IMR-90 (cell line): ENCODE measurements at regions not wholly inside any gene's neighbourhood (a gene's known extent, or its start where the extent isn't known, plus 50 kb on each side); places are given as distances from the start of the nearest gene placed in this dataset.
A peak's percentile ranks its signal among the peaks of the same experiment; 100 is the strongest.

Experiments used
- ATAC-seq: fragments of 200-7000 bp; cut with Tn5 transposase; 2 replicates; pipeline ENCODE4 v1.9.1; 2020; ENCODE audit warnings: low read depth, mild to moderate bottlenecking, moderate library complexity
- BruUV-seq: library from RNA; stranded (reverse); fragments of 400-500 nt; replicated peaks from 2 replicates; lab custom pipeline; 2021; lab: Mats Ljungman, UMichigan
- CTCF ChIA-PET: fragments of 300-600 bp; formaldehyde crosslinking; extraction: SDS; loops from one replicate; lab custom pipeline; 2021; ENCODE audit warnings: antibody characterized with exemption; lab: Yijun Ruan, JAX
- POLR2A ChIA-PET: fragments of 300-600 bp; sonication (Branson Sonifier 250); formaldehyde crosslinking; loops from one replicate; lab custom pipeline; 2022; ENCODE audit warnings: antibody characterized with exemption; ENCODE audit not compliant: unreplicated experiment; lab: Charles Lee
- DNase-seq: peaks from one replicate; pipeline ENCODE4 v3.0.0; 2013
- H2AFZ ChIP-seq: replicated peaks from 2 replicates; pipeline ENCODE3; 2013; ENCODE audit warnings: low read length, mild to moderate bottlenecking; ENCODE audit not compliant: poor library complexity
- H2AK5ac ChIP-seq: 2 replicates; pipeline ENCODE4 v1.6.1; 2013; ENCODE audit warnings: low read depth, low read length, inconsistent platforms
- H2AK9ac ChIP-seq: replicated peaks from 2 replicates; pipeline ENCODE3; 2013; ENCODE audit warnings: mild to moderate bottlenecking, low read depth, low read length, moderate library complexity; ENCODE audit not compliant: poor library complexity
- H2BK120ac ChIP-seq: 2 replicates; pipeline ENCODE4 v1.6.1; 2013; ENCODE audit warnings: low read depth, low read length, inconsistent platforms
- H2BK15ac ChIP-seq: 3 replicates; pipeline ENCODE4 v1.6.1; 2013; ENCODE audit warnings: low read depth, low read length, inconsistent platforms
- H2BK20ac ChIP-seq: 2 replicates; pipeline ENCODE4 v1.6.1; 2013; ENCODE audit warnings: low read depth, mild to moderate bottlenecking, inconsistent platforms, low read length, moderate library complexity
- H2BK5ac ChIP-seq: 2 replicates; pipeline ENCODE4 v1.6.1; 2013; ENCODE audit warnings: mild to moderate bottlenecking, low read depth, low read length, inconsistent platforms; ENCODE audit not compliant: poor library complexity, severe bottlenecking
- H3K14ac ChIP-seq: replicated peaks from 2 replicates; pipeline ENCODE4 v1.6.1; 2013; ENCODE audit warnings: low read depth, low read length, inconsistent platforms
- H3K18ac ChIP-seq: 2 replicates; pipeline ENCODE4 v1.6.1; 2013; ENCODE audit warnings: low read depth, low read length, control low read depth
- H3K23ac ChIP-seq: 2 replicates; pipeline ENCODE4 v1.6.1; 2013; ENCODE audit warnings: low read depth, low read length, inconsistent platforms
- H3K27ac ChIP-seq: 2 replicates; pipeline ENCODE4 v1.5.1; 2013; ENCODE audit warnings: mild to moderate bottlenecking, control low read depth, low read length; ENCODE audit not compliant: insufficient read depth
- H3K27me3 ChIP-seq: 2 replicates; pipeline ENCODE4 v1.6.1; 2013; ENCODE audit warnings: low read length; ENCODE audit not compliant: control insufficient read depth, insufficient read depth
- H3K36me3 ChIP-seq: 2 replicates; pipeline ENCODE4 v1.6.1; 2013; ENCODE audit warnings: low read length, mixed read lengths; ENCODE audit not compliant: control insufficient read depth, insufficient read depth
- H3K4ac ChIP-seq: 2 replicates; pipeline ENCODE4 v1.6.1; 2013; ENCODE audit warnings: low read depth, low read length, inconsistent platforms
- H3K4me1 ChIP-seq: 2 replicates; pipeline ENCODE4 v1.6.1; 2013; ENCODE audit warnings: low read length, mixed read lengths; ENCODE audit not compliant: control insufficient read depth, insufficient read depth
- H3K4me2 ChIP-seq: 2 replicates; pipeline ENCODE4 v1.6.1; 2013; ENCODE audit warnings: low read depth, mild to moderate bottlenecking, control low read depth, low read length, moderate library complexity
- H3K4me3 ChIP-seq: 2 replicates; pipeline ENCODE4 v1.5.1; 2013; ENCODE audit warnings: low read depth, mild to moderate bottlenecking, control low read depth, low read length, moderate library complexity; ENCODE audit not compliant: insufficient read depth
- H3K56ac ChIP-seq: 2 replicates; pipeline ENCODE4 v1.6.1; 2013; ENCODE audit warnings: low read length, inconsistent platforms; ENCODE audit not compliant: insufficient read depth; ENCODE audit errors: extremely low read depth
- H3K79me1 ChIP-seq, 2 experiments: 2 replicates each; pipeline ENCODE4 v1.6.1; 2013; ENCODE audit warnings: low read length in 2 of 2, inconsistent platforms in 1 of 2, low read depth in 1 of 2
- H3K9ac ChIP-seq: 2 replicates; pipeline ENCODE4 v1.6.1; 2013; ENCODE audit warnings: low read depth, low read length, control low read depth
- H3K9me1 ChIP-seq: 2 replicates; pipeline ENCODE4 v1.6.1; 2013; ENCODE audit warnings: low read length, inconsistent platforms; ENCODE audit not compliant: insufficient read depth
- H3K9me3 ChIP-seq: 2 replicates; pipeline ENCODE4 v1.6.1; 2013; ENCODE audit warnings: low read length; ENCODE audit not compliant: control insufficient read depth, insufficient read depth
- H4K20me1 ChIP-seq: 2 replicates; pipeline ENCODE4 v1.6.1; 2013; ENCODE audit warnings: low read length, inconsistent platforms; ENCODE audit not compliant: insufficient read depth
- H4K5ac ChIP-seq: 2 replicates; pipeline ENCODE4 v1.6.1; 2013; ENCODE audit warnings: mild to moderate bottlenecking, low read depth, low read length, control low read depth
- H4K8ac ChIP-seq, 2 experiments: 2 replicates each; pipeline ENCODE4 v1.6.1; 2013; ENCODE audit warnings: low read depth in 2 of 2, low read length in 2 of 2, control low read depth in 1 of 2, inconsistent platforms in 1 of 2
- H4K91ac ChIP-seq: 2 replicates; pipeline ENCODE4 v1.6.1; 2013; ENCODE audit warnings: low read depth, low read length, inconsistent platforms; ENCODE audit not compliant: insufficient read depth
- BHLHE40 ChIP-seq: fragments of 150-350 bp; IDR thresholded peaks from 2 replicates; pipeline ENCODE4 v1.6.1; 2016; ENCODE audit warnings: mild to moderate bottlenecking, low read depth, low read length
- RCOR1 ChIP-seq: IDR thresholded peaks from 2 replicates; pipeline ENCODE4 v1.6.1; 2012; ENCODE audit warnings: mild to moderate bottlenecking, low read length, improper control_type of control experiment; ENCODE audit not compliant: insufficient replicate concordance
- SMC3 ChIP-seq: fragments of 150-350 bp; IDR thresholded peaks from 2 replicates; pipeline ENCODE4 v1.6.1; 2016; ENCODE audit warnings: low read depth, mild to moderate bottlenecking, antibody characterized with exemption, low read length, moderate library complexity
- WGBS, 2 experiments: methylation state at CpG; one replicate each; pipeline versions ENCODE4 v1.1.5 to v1.1.7; 2013; ENCODE audit warnings: missing lambda C conversion rate in 2 of 2; ENCODE audit not compliant: insufficient read length in 1 of 2; ENCODE audit errors: extremely low coverage in 2 of 2; 5-methylcytosine and 5-hydroxymethylcytosine counted together
- dilution Hi-C: fragments of 300-500 bp; cut with HindIII; formaldehyde crosslinking; loops from one replicate; pipeline ENCODE4 v1.14.3; 2018; ENCODE audit warnings: low sequenced_read_pairs; ENCODE audit not compliant: unreplicated experiment
- in situ Hi-C: fragments of 300-500 bp; cut with MboI; formaldehyde crosslinking; loops from 3 replicates; pipeline ENCODE4 v1.14.3; 2019; ENCODE audit warnings: low sequenced_read_pairs, inconsistent platforms, mixed read lengths
- intact Hi-C: fragments of 100-400 bp; cut with micrococcal nuclease; formaldehyde crosslinking; loops from 2 replicates; pipeline ENCODE4 v1.10.0; 2022
- TF ChIP-seq, protein P1 (sequence below): conservative IDR thresholded peaks from 2 replicates; pipeline ENCODE4 v1.5.1; 2012; ENCODE audit warnings: mild to moderate bottlenecking, low read depth, low read length, improper control_type of control experiment

DNA sequence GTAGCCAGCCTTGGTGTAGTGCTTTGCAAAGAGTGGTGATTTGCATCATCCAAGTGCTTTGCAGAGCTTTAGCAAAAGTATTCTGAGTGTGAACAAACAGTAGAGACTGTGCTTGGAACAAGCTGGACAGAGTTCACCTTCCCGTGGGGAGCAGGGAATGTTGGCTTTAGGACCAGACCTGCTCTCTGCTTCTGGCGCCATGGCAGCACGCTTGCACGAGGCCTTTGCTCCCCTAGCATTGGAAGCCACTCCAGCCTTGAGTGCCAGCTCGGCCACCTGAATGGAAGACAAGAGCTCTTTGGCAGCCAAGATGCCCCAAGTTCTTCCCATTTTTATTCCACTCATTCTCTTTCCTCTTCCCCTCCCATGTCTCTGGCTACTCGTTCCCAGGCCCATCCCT lies 250.8 kb upstream of the OSR1 start:
- Histone ChIP-seq H3K9ac (no peak overlapping the region), H2AK5ac (peak overlapping the region; percentile 54; the same call in 1 of the 2 replicates), H2BK120ac (peak overlapping the region; percentile 35), H3K27me3 (no peaks in the 10 kb centered on the region), H3K14ac (peak overlapping the region; percentile 62), H3K4me1 (peaks cover 17% of the 10 kb centered on the region), H3K9me3 (no peaks in the 10 kb centered on the region), H4K8ac (no peak overlapping the region), H2BK20ac (peak overlapping the region; percentile 67), H3K4me2 (no peak overlapping the region), H3K23ac (peak overlapping the region; percentile 4; the same call in 1 of the 2 replicates), H3K56ac (no peak overlapping the region), H4K91ac (peak overlapping the region; percentile 34; the same call in 1 of the 2 replicates), H4K20me1 (peaks cover 4% of the 10 kb centered on the region; the same call in 1 of the 2 replicates), H2AK9ac (no peak overlapping the region), H3K18ac (no peak overlapping the region), H3K36me3 (no peaks in the 10 kb centered on the region), H3K4me3 (no peak overlapping the region), H2BK5ac (peak overlapping the region; percentile 15), H3K4ac (peak overlapping the region; percentile 53), H3K79me1 (no peaks in the 10 kb centered on the region), H2BK15ac (peak overlapping the region; percentile 20; the same call in 1 of the 3 replicates), H3K9me1 (peaks cover 12% of the 10 kb centered on the region), H4K5ac (no peak overlapping the region), H2AFZ (no peak overlapping the region), H3K27ac (no peak overlapping the region)
- ATAC-seq (no peak), DNase-seq (peak; percentile 13)
- in situ Hi-C loops = no loop called here
- dilution Hi-C loops = no loop called here
- intact Hi-C loops = no loop called here
- ChIA-PET CTCF (no interaction called here), POLR2A (no interaction called here)
- TF ChIP-seq RCOR1 (no peak), BHLHE40 (no peak), SMC3 (no peak)
- TF ChIP-seq, protein P1, sequence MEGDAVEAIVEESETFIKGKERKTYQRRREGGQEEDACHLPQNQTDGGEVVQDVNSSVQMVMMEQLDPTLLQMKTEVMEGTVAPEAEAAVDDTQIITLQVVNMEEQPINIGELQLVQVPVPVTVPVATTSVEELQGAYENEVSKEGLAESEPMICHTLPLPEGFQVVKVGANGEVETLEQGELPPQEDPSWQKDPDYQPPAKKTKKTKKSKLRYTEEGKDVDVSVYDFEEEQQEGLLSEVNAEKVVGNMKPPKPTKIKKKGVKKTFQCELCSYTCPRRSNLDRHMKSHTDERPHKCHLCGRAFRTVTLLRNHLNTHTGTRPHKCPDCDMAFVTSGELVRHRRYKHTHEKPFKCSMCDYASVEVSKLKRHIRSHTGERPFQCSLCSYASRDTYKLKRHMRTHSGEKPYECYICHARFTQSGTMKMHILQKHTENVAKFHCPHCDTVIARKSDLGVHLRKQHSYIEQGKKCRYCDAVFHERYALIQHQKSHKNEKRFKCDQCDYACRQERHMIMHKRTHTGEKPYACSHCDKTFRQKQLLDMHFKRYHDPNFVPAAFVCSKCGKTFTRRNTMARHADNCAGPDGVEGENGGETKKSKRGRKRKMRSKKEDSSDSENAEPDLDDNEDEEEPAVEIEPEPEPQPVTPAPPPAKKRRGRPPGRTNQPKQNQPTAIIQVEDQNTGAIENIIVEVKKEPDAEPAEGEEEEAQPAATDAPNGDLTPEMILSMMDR = no peak
- BruUV-seq = no TSS peak
- WGBS, 2 experiments = 90% methylated on average over 6 of the region's 6 CpGs; no CpG with 5 or more reads in 1 of the 2 experiments
